Stomach (tissue), 4 donors: ENCODE measurements at regions not wholly inside any gene's neighbourhood (a gene's known extent, or its start where the extent isn't known, plus 50 kb on each side); places are given as distances from the start of the nearest gene placed in this dataset.

ENCODE experiments used
- POLR2A ChIP-seq, 4 donors: fragments of 450-650 bp; IDR thresholded peaks; one replicate each; pipeline ENCODE4 v1.6.1; 2016; ENCODE audit warnings: antibody characterized with exemption in 4 of 4, control low read depth in 2 of 4, mild to moderate bottlenecking in 1 of 4, moderate library complexity in 1 of 4
- TF ChIP-seq, protein P1 (sequence below), 7 experiments: fragments of 450-650 bp in 4 of 7; fragments of 200-600 bp in 3 of 7; sonication (generic) in 3 of 7; IDR thresholded peaks; one replicate each; pipeline ENCODE4 v1.5.1; 2016 to 2019; ENCODE audit warnings: antibody characterized with exemption in 7 of 7, control low read depth in 2 of 7, mild to moderate bottlenecking in 1 of 7

DNA sequence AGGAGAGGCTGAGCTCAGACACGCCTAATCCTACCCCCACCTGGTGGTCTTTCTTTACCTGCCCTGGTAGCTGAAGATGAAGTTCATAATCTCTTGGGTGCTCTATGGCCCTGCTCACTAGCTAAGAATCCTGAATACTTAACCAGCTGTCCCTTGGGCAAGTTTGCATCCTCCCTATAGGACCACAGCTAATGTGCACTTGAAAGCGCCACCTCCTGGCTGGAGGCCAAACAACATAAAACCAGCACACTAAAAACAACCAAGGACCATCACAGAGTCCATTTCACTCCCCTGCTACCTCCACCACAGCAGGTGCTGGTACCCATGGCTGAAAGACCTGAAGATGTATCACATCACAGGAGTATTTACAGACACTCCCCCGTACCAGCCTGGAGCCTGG, 155.5 kb upstream of the SLC24A3 start:
- no peak for TF ChIP-seq POLR2A (IDR thresholded peaks at IDR 0.05)
- TF ChIP-seq, protein P1, sequence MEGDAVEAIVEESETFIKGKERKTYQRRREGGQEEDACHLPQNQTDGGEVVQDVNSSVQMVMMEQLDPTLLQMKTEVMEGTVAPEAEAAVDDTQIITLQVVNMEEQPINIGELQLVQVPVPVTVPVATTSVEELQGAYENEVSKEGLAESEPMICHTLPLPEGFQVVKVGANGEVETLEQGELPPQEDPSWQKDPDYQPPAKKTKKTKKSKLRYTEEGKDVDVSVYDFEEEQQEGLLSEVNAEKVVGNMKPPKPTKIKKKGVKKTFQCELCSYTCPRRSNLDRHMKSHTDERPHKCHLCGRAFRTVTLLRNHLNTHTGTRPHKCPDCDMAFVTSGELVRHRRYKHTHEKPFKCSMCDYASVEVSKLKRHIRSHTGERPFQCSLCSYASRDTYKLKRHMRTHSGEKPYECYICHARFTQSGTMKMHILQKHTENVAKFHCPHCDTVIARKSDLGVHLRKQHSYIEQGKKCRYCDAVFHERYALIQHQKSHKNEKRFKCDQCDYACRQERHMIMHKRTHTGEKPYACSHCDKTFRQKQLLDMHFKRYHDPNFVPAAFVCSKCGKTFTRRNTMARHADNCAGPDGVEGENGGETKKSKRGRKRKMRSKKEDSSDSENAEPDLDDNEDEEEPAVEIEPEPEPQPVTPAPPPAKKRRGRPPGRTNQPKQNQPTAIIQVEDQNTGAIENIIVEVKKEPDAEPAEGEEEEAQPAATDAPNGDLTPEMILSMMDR (IDR thresholded peaks at IDR 0.05): no peak
